Stimulated activated CD4-positive, alpha-beta T cell treated with anti-CD3 and anti-CD28 coated beads, Interleukin-2, amount 100 ng/mL, for 24 hours (primary cell): ENCODE measurements at regions not wholly inside any gene's neighbourhood (a gene's known extent, or its start where the extent isn't known, plus 50 kb on each side); places are given as distances from the start of the nearest gene placed in this dataset.
"Not testable (repeated sequence)": the region's sequence is repeated elsewhere in the genome, so short reads cannot be mapped to it uniquely, and the experiment has no call there.

Experiments
- DNase-seq, 2 donors: peaks; one replicate each; pipeline ENCODE4 v3.0.0-alpha.2; 2020

GRCh38 chr4:115279330-115279729, 165.9 kb upstream of the NDST4 start:
- DNase-seq: no peak

- DNase-seq: no peak
Measured at GRCh38 chr4:115278830-115279229, 165.4 kb upstream of the NDST4 start.

GRCh38 chr4:115275615-115276014, 162.2 kb upstream of the NDST4 start:
- DNase-seq: no peak

- DNase-seq: no peak
Measured at GRCh38 chr4:115274545-115274944, 161.1 kb upstream of the NDST4 start.

- no peak for DNase-seq
Measured at GRCh38 chr4:115272594-115272993, 159.2 kb upstream of the NDST4 start.

GRCh38 chr4:115272185-115272584, 158.8 kb upstream of the NDST4 start:
- no peak for DNase-seq

- no peak for DNase-seq
Measured at GRCh38 chr4:115260195-115260594, 146.8 kb upstream of the NDST4 start.

- DNase-seq: no peak
Measured at GRCh38 chr4:115259642-115260041, 146.2 kb upstream of the NDST4 start.

- no peak for DNase-seq
Measured at GRCh38 chr4:115249808-115250207, 136.4 kb upstream of the NDST4 start.

- no peak for DNase-seq
Measured at GRCh38 chr4:115234405-115235093, 121.1 kb upstream of the NDST4 start.

- no peak for DNase-seq
Measured at GRCh38 chr4:115233600-115233999, 120.2 kb upstream of the NDST4 start.

- DNase-seq: no peak
Measured at GRCh38 chr4:115229873-115230272, 116.5 kb upstream of the NDST4 start.

- no peak for DNase-seq
Measured at GRCh38 chr4:115228851-115229250, 115.4 kb upstream of the NDST4 start.

GRCh38 chr4:115222061-115222460, 108.6 kb upstream of the NDST4 start:
- DNase-seq: no peak

- DNase-seq: no peak
Measured at GRCh38 chr4:115219862-115220261, 106.4 kb upstream of the NDST4 start.

GRCh38 chr4:115219315-115219860, 106.0 kb upstream of the NDST4 start:
- DNase-seq: no peak

GRCh38 chr4:115215935-115216334, 102.5 kb upstream of the NDST4 start:
- DNase-seq: no peak

- no peak for DNase-seq
Measured at GRCh38 chr4:115213716-115214115, 100.3 kb upstream of the NDST4 start.

- DNase-seq: no peak
Measured at GRCh38 chr4:115201042-115201330, 87.6 kb upstream of the NDST4 start.

- DNase-seq: not testable (repeated sequence)
Measured at GRCh38 chr4:115200201-115201041, 87.0 kb upstream of the NDST4 start.

GRCh38 chr4:115194612-115195011, 81.2 kb upstream of the NDST4 start:
- not testable (repeated sequence) for DNase-seq

- DNase-seq: no peak
Measured at GRCh38 chr4:115190529-115190928, 77.1 kb upstream of the NDST4 start.

GRCh38 chr4:115187136-115187535, 73.7 kb upstream of the NDST4 start:
- DNase-seq: no peak

- DNase-seq: not testable (repeated sequence)
Measured at GRCh38 chr4:115179438-115180062, 66.1 kb upstream of the NDST4 start.
